ENCODE measurements at regions not wholly inside any gene's neighbourhood (a gene's known extent, or its start where the extent isn't known, plus 50 kb on each side); places are given as distances from the start of the nearest gene placed in this dataset.

DNA sequence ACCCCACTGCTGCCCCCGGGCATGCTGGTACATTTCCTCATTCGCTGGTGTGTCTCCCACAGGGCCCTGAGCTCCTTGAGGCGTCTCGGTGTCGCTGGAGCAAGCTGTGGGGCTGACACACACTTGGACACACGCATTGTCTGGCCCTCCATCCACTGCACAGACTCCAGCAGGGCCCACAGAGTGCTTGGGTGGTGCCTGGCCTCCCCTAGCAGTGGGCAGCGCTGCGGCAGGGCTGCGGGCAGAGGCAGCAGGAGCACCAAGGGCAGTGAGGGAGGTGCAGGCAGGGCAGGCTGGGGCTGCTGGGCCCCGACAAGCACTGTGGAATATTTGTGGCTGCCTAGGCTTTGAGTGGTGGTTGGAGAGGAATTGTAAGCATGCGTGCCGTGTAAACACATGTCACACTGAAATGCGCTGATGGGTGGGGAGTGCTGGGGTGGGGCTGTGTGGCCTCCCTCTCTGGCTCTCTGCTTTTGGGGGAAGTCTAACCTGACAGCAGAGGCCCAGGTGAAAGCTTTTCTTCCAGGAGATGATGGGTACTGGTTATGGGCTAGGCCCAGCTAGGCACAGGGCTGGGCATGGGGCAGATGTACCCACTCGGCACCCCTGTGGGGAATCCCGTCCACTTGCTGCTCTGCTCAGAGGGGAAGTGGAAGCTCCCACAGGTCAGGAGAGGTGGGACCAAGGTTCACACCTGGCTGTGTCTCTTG, 55.5 kb upstream of the HS6ST1 start:
- H3K9me3 ChIP-seq = no peaks in the 10 kb centered on the region
- no peaks in the 10 kb centered on the region for H3K36me3 ChIP-seq
- peaks cover 0 to 33% (median 15%) of the 10 kb centered on the region in 4 donors for H3K4me1 ChIP-seq
- H3K27me3 ChIP-seq = no peaks in the 10 kb centered on the region
- no peak overlapping the region for H3K4me3 ChIP-seq
- TF ChIP-seq POLR2A (IDR thresholded peaks at IDR 0.05) (no peak), EP300 (IDR thresholded peaks at IDR 0.05) (peak in 1 of 2 donors; percentile 15)
- no peak for DNase-seq (ENCODE audit: low spot score in 2 of 2)
- H3K27ac ChIP-seq = peak overlapping the region in 3 of 4 donors; percentile 27 to 76 (median 73)
- WGBS, 2 donors = 79 to 84% methylated on average over 13 to 15 of the region's 15 CpGs

DNA sequence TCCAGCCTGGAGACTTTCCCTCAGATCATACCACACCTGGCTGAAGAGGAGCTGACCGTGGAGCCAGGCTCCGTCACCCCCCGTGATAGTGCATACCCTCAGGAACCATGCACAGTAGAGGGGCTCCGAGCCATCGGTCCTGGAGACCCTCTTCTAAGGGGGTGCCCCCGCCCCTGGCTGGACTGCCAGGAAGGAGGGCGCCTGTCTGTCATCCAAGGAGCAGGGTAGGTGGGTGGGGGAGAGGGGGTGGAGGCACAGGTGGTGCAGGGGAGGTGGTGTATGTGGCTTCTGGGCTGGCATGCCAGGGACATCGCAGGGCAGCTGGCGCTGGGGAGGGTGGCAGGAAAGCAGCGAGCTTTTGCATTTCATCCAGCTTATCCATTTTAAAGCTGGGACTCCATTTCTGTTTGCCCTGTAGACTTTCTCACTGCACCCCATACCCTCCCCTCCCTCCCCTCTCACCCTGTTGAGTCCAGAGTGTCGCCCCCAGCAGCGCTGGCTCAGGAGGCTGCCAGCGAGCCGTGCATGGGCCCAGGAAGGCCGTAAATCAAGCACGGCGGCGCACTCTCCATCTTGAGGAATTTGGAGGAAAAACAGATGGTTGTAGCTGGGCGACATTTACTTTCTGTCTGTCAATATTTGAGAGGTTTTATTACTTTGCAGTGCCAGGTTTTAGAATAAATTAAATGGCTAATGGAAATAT, 56.2 kb upstream of the HS6ST1 start:
- TF ChIP-seq EP300 (IDR thresholded peaks at IDR 0.05) (no peak), POLR2A (IDR thresholded peaks at IDR 0.05) (no peak)
- TF ChIP-seq, protein P1, sequence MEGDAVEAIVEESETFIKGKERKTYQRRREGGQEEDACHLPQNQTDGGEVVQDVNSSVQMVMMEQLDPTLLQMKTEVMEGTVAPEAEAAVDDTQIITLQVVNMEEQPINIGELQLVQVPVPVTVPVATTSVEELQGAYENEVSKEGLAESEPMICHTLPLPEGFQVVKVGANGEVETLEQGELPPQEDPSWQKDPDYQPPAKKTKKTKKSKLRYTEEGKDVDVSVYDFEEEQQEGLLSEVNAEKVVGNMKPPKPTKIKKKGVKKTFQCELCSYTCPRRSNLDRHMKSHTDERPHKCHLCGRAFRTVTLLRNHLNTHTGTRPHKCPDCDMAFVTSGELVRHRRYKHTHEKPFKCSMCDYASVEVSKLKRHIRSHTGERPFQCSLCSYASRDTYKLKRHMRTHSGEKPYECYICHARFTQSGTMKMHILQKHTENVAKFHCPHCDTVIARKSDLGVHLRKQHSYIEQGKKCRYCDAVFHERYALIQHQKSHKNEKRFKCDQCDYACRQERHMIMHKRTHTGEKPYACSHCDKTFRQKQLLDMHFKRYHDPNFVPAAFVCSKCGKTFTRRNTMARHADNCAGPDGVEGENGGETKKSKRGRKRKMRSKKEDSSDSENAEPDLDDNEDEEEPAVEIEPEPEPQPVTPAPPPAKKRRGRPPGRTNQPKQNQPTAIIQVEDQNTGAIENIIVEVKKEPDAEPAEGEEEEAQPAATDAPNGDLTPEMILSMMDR (IDR thresholded peaks at IDR 0.05) = no peak
- H3K4me1 ChIP-seq = peaks cover 0 to 33% (median 15%) of the 10 kb centered on the region in 4 donors
- no peak overlapping the region for H3K4me3 ChIP-seq
- no peaks in the 10 kb centered on the region for H3K9me3 ChIP-seq
- no peaks in the 10 kb centered on the region for H3K27me3 ChIP-seq
- H3K36me3 ChIP-seq = no peaks in the 10 kb centered on the region
- no peak for DNase-seq (ENCODE audit: low spot score in 2 of 2)
- 76 to 79% methylated on average over 15 to 18 of the region's 19 CpGs for WGBS, 2 donors
- peak overlapping the region in 3 of 4 donors; percentile 27 to 76 (median 73) for H3K27ac ChIP-seq

DNA sequence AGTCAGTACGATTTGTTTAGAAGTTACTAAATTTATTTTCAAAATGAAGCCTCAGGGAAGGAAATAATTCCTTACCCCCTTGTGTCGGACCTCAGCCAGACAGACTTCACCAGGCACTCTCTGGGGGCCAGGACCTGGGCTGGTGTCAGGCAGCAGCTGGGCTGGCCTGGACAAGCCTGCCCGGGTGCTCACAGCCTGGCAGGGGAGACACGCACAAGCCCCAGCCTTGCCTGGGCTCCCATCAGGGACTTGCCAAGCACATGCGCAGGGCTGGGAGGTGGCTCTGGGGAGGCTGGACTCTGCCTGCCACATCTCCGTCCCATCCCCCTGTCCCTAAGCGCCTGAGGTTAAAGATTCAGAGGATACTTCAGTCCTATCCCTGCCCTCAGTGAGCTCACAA, 56.8 kb upstream of the HS6ST1 start:
- Histone ChIP-seq H3K9me3 (no peaks in the 10 kb centered on the region), H3K27ac (peak overlapping the region in 2 of 4 donors; percentile 16 to 76), H3K27me3 (no peaks in the 10 kb centered on the region), H3K36me3 (no peaks in the 10 kb centered on the region), H3K4me3 (no peak overlapping the region), H3K4me1 (peaks cover 0 to 33% (median 18%) of the 10 kb centered on the region in 4 donors)
- DNase-seq (ENCODE audit: low spot score in 2 of 2) = no peak
- WGBS, 2 donors = 78 to 80% methylated on average over 7 of the region's 7 CpGs
- TF ChIP-seq EP300 (IDR thresholded peaks at IDR 0.05) (no peak), POLR2A (IDR thresholded peaks at IDR 0.05) (no peak)
- TF ChIP-seq, protein P1 (IDR thresholded peaks at IDR 0.05) = no peak

DNA sequence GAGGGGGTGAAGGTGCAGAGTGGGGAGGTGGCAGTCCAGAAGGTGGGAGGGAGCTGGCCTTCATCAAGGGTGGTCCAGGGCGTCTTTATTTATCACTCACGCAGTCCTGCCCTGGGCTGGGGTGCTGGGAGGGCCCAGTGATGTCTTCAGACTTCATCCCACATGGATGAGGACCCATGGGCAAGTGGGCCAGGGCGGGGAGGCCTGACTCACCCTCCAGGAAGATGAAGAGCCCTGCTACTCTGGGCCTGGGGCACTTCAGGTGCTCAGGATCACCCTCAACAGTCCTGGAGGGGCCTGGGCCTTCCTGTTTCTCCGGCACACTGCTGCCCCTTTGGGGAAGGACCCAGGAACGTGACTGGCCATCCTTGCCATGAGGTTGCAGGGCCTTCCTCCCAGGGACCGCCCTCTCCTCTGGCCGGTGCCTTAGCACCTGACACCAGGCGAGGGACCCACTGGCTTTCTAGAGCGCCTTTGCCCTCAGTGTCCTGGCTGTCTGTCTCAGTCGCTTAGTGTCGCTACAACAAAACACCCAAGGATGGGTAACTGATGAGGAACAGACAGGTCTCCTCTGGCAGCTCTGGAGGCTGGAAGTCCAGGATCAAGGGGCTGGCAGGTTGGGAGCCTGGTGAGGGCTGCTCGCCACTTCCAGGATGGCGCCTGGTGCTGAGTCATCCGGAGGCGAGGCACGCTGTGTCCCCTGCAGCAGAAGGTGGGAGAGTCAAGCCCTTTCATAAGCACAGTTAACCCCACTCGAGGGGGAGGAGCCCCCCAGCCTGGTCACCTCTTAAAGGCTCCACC, 57.8 kb upstream of the HS6ST1 start:
- Histone ChIP-seq H3K4me3 (no peak overlapping the region), H3K27ac (peak overlapping the region in 1 of 4 donors; percentile 80), H3K36me3 (no peaks in the 10 kb centered on the region), H3K27me3 (no peaks in the 10 kb centered on the region), H3K4me1 (peaks cover 0 to 43% (median 22%) of the 10 kb centered on the region in 4 donors), H3K9me3 (no peaks in the 10 kb centered on the region)
- 84 to 89% methylated on average over 9 to 14 of the region's 17 CpGs for WGBS, 2 donors
- no peak for DNase-seq (ENCODE audit: low spot score in 2 of 2)
- TF ChIP-seq, protein P1 (IDR thresholded peaks at IDR 0.05) = no peak
- no peak for TF ChIP-seq POLR2A (IDR thresholded peaks at IDR 0.05)
- TF ChIP-seq EP300 (IDR thresholded peaks at IDR 0.05) = no peak

DNA sequence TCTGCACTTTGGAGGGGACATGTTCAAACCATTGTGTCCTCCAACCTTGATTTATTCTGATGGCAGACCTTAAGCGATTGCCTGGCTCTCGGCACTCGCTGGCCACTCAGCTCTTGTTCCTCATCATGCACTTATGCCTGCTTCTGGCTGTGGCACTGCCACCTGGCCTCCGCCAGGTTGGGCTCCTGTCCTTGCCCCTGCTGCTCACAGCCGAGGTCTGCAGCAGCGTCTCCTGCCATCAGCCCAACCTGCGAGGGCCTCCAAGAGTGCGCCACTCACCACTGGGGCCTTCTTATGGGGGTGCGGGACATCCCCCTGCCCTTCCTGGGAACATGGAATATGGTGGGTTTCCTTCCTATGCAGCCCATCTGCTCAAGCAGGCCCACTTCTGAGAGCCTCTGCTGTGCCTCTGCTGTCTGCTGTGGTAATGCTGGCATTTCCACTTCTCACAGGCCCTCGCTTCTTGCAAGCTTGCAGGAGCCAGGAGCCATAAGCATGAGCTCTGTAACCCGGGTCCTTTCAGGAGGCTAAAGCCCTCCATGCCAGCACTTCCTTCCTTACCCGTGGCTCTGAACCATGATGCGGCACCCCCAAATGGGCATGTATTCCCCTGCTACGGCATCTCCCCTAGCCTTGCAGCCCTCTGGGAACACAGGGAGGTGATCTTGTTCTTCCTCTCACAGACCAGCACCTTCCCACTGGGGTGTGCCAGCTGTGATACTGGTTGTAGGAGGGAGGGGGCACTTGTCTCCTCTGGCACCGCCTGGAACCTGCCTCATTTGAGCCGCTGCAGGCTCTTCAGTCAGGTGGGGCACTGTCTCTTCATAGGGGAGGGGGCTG, 58.6 kb upstream of the HS6ST1 start:
- peaks cover 0 to 48% (median 22%) of the 10 kb centered on the region in 4 donors for H3K4me1 ChIP-seq
- TF ChIP-seq POLR2A (IDR thresholded peaks at IDR 0.05) (no peak), EP300 (IDR thresholded peaks at IDR 0.05) (no peak)
- TF ChIP-seq, protein P1 (IDR thresholded peaks at IDR 0.05) = no peak
- H3K36me3 ChIP-seq = no peaks in the 10 kb centered on the region
- H3K27ac ChIP-seq = peak overlapping the region in 3 of 4 donors; percentile 58 to 80 (median 67)
- no peak overlapping the region for H3K4me3 ChIP-seq
- no peak for DNase-seq (ENCODE audit: low spot score in 2 of 2)
- H3K27me3 ChIP-seq = no peaks in the 10 kb centered on the region
- 84 to 93% methylated on average over 15 to 16 of the region's 16 CpGs for WGBS, 2 donors
- H3K9me3 ChIP-seq = no peaks in the 10 kb centered on the region
